ENCODE measurements at regions not wholly inside any gene's neighbourhood (a gene's known extent, or its start where the extent isn't known, plus 50 kb on each side); places are given as distances from the start of the nearest gene placed in this dataset.

GRCh38 chr7:98679741-98680140 lies 62.7 kb downstream of the NPTX2 start:
- DNase-seq (ENCODE audit: low spot score), result no peak

GRCh38 chr7:98681511-98681910 lies 64.4 kb downstream of the NPTX2 start:
- DNase-seq (ENCODE audit: low spot score), result no peak

GRCh38 chr7:98681951-98682350 lies 64.9 kb downstream of the NPTX2 start:
- DNase-seq (ENCODE audit: low spot score), result no peak

GRCh38 chr7:98683514-98683913 lies 66.4 kb downstream of the NPTX2 start:
- no peak for DNase-seq (ENCODE audit: low spot score)

- DNase-seq (ENCODE audit: low spot score), result no peak
These were observed 68.5 kb downstream of the NPTX2 start for GRCh38 chr7:98685541-98685940.

- DNase-seq (ENCODE audit: low spot score), result no peak
These were observed 69.5 kb downstream of the NPTX2 start for GRCh38 chr7:98686466-98687080.

- no peak for DNase-seq (ENCODE audit: low spot score)
These were observed 70.1 kb downstream of the NPTX2 start for GRCh38 chr7:98687111-98687751.

GRCh38 chr7:98691619-98692018 lies 74.5 kb downstream of the NPTX2 start:
- DNase-seq (ENCODE audit: low spot score), result no peak

- no peak for DNase-seq (ENCODE audit: low spot score)
These were observed 80.0 kb downstream of the NPTX2 start for GRCh38 chr7:98697083-98697482.

- no peak for DNase-seq (ENCODE audit: low spot score)
These were observed 80.6 kb downstream of the NPTX2 start for GRCh38 chr7:98697485-98698240.

GRCh38 chr7:98698976-98699375 lies 81.9 kb downstream of the NPTX2 start:
- DNase-seq (ENCODE audit: low spot score), result no peak

GRCh38 chr7:98700533-98700932 lies 83.4 kb downstream of the NPTX2 start:
- no peak for DNase-seq (ENCODE audit: low spot score)

GRCh38 chr7:98701372-98701771 lies 84.3 kb downstream of the NPTX2 start:
- DNase-seq (ENCODE audit: low spot score), result no peak

- no peak for DNase-seq (ENCODE audit: low spot score)
These were observed 84.9 kb downstream of the NPTX2 start for GRCh38 chr7:98702021-98702420.

GRCh38 chr7:98703916-98704315 lies 86.8 kb downstream of the NPTX2 start:
- no peak for DNase-seq (ENCODE audit: low spot score)

- no peak for DNase-seq (ENCODE audit: low spot score)
These were observed 88.5 kb downstream of the NPTX2 start for GRCh38 chr7:98705626-98706025.

GRCh38 chr7:98707076-98707475 lies 90.0 kb downstream of the NPTX2 start:
- no peak for DNase-seq (ENCODE audit: low spot score)

- DNase-seq (ENCODE audit: low spot score), result no peak
These were observed 94.9 kb downstream of the NPTX2 start for GRCh38 chr7:98711945-98712344.

GRCh38 chr7:98713165-98713810 lies 96.2 kb downstream of the NPTX2 start:
- DNase-seq (ENCODE audit: low spot score), result no peak

GRCh38 chr7:98719396-98719795 lies 102.3 kb downstream of the NPTX2 start:
- no peak for DNase-seq (ENCODE audit: low spot score)

- no peak for DNase-seq (ENCODE audit: low spot score)
These were observed 105.3 kb downstream of the NPTX2 start for GRCh38 chr7:98722402-98722801.

GRCh38 chr7:98724591-98724990 lies 107.5 kb downstream of the NPTX2 start:
- DNase-seq (ENCODE audit: low spot score), result no peak

Data from ureter (tissue), 1 donor.